ENCODE measurements at regions not wholly inside any gene's neighbourhood (a gene's known extent, or its start where the extent isn't known, plus 50 kb on each side); places are given as distances from the start of the nearest gene placed in this dataset.

DNA sequence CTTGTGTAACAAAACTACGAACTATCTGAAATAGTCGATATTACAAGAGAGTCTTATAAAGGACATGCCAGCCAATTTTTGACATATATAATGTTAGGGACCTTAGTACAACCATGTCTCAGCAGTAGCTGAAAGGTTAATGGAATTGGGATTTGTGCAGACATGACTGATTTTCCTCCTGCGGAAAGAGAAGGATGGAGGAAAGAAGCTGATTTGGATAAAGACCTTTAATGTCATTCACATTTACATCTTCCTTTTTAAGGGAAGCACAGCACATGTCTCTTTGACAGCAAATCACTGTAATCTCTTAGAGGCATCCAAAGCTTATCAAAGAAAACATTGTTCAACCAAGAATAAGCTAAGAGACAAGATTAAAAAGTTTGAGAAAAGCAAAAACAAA is 1976.2 kb upstream of the IGFBP7 start:
- no peak for DNase-seq

DNA sequence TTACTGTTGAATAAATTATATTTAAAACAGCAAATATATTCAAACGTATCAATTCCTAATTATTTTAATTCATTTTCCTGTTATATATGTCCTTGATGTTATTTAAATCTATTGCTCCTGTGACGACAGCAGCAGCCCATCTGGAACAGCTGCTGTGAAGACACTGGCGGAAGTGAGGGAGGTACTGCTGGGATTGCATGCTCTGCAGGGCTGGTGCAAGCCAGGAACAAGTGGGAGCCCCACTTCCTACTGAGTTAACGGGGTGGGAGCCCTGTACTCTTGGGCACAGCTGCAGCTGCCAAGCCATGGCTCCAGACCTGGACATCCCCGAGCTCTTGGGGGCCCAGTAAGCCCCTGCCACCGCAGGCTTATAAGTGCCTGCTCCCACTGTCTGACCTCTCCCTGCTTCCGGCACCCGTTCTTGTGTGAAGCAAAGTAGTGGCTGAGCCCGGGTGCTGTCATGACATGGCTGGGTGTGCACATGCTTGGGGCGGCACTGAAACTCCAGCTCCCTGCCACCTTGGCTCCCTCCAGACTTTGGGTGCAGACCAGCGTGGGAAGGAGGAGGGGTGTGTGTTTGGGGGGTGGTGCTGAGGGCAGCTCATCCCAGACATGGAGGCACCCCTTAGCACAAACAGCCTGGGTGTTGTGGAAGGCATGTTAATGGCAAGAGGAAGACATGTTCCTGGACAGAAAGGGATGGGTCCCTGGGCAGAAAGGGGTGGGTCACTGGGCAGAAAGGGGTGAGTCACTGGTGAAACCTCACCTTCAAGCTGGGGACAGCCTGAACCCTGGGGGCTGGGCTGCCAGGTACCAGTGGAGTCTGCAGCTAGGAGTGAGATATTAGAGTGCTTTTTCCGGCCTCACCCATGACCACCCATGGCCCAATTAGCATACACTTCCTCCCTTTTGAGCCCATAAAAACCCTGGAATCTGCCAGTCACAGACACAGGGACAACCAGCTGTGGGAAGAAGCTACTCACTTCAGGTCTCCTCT is 1981.3 kb upstream of the IGFBP7 start:
- no peak for DNase-seq

DNA sequence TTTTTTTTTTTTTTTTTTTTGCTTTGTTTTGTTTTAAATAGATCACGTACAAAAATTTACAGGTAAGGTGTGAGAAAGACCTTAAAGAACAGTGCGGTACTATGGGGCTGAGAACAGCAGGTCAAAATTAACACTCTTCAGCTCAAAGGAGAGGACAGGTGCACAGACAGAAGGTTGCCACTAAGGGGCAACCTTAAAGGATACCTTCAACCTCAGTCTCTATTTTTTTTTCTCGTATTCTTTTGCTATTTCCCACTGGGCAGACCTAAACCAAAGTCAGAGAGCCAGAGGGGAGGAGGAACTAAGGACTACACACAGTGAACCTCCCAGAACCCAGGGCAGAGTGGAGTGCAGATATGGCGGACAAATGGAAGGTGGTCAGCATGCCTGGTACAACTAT is 1984.3 kb upstream of the IGFBP7 start:
- DNase-seq: no peak

DNA sequence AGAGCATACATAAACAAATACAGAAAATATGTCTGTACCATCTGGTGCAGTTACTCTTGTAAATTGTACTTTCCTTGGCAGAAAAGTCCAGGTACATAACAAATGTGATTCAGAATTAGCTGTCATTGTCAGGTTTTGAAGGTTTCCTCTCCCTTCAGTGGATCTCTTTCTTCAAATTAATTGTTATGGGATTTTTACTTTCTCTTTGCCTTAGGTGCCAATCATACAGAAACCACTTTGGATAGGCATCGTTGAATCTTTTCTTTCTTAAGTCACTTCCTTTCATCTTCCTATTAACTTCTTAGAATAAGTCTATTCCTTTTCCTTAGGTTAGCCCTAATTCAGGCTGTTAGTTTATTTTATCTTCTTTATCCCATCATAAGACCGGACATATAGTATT is 1992.1 kb upstream of the IGFBP7 start:
- no peak for DNase-seq

DNA sequence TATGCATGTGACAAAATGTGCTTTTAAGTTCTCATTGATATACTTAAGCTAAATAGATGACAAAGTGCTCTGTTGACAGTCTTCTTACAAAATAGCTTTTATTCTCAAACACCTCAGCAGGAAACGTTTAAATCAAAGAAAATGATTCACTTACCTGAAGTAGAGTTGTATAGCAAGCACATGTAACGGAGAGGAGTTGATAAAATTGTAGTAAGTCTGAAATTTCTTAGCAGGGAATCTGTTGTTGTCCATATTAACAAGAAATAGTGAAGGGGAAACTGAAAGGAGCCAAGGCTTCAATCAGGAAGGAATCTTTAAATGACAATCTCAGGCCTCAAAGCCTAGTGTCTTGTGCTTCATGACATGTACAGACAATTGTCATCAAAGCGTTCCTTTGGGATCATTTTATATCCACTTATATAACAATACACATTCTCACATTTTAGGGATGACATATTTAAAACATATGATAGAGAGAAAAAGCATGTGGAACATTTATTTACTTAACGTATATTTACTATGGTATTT is 2010.2 kb upstream of the IGFBP7 start:
- DNase-seq: no peak

DNA sequence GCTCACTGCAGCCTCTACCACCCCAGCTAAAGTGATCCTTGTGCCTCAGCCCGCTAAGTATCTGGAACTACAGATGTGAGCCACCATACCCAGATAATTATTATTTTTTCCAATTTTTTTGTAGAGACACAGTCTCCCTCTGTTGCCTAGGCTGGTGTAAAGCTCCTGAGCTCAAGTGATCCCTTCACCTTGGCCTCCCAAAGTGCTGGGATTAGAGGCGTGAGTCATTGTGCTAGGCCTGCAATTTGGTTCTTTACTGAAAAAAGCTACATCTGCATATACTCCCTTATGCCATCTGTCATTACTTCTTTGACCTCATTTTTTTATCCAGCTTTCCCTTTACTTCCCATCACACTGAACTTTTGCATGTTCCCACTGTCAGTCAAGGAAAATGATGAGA is 2012.4 kb upstream of the IGFBP7 start:
- DNase-seq: no peak

DNA sequence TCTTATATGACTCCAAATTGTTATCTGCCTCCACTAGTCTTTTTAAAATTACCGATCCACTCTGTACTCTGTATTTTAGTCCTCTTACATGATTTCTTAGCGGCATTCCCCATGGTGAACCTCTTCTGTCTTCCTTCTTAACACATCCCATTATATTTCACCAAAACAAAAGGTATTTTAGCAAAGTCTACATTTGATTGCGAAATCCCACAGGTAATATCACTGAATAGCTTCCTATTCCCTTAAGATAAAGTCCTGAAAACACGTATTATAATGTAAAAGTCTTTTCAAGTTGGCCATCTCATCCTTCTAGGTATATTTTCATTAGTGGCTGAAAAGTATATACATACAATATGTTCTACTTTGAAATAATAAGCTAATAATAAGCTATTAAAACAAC is 2016.0 kb upstream of the IGFBP7 start:
- DNase-seq: no peak

DNA sequence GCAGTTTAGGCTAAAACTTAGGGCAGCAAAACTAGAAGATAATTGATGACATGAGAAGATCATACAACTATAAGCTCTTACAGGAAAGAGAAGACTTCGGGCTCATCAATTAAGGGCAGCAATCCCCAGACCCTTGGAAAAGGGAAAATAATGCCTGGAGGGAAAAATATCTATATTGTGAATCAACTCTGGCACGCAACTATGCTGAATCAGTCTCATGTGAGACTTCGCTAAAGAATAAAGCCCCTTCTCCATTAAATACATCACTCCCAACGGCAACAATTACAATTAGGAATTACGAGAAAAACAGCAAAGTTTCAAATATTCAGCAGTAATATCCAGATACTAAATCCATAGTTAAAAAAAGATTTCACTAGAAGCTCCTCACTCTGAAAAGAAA is 2016.8 kb upstream of the IGFBP7 start:
- no peak for DNase-seq

DNA sequence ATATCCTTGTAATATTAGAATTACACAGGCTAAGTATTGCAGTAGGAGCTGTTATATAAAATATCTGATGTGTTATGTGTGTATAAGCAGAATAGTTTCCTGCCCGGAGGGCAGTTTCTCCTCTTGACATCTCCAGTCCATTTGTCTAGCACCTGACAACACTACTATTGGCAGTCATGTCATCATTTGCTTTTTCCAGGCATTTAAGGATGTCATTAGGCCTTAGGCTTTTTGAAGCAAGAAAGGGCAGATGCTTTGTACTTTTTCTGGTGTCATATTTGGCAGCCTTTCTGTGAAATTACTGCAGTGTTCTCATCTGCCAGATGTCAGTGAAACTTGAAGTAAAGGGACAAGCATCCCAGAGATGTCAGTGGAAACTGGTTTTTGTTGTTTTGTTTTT is 2017.6 kb upstream of the IGFBP7 start:
- DNase-seq: no peak

DNA sequence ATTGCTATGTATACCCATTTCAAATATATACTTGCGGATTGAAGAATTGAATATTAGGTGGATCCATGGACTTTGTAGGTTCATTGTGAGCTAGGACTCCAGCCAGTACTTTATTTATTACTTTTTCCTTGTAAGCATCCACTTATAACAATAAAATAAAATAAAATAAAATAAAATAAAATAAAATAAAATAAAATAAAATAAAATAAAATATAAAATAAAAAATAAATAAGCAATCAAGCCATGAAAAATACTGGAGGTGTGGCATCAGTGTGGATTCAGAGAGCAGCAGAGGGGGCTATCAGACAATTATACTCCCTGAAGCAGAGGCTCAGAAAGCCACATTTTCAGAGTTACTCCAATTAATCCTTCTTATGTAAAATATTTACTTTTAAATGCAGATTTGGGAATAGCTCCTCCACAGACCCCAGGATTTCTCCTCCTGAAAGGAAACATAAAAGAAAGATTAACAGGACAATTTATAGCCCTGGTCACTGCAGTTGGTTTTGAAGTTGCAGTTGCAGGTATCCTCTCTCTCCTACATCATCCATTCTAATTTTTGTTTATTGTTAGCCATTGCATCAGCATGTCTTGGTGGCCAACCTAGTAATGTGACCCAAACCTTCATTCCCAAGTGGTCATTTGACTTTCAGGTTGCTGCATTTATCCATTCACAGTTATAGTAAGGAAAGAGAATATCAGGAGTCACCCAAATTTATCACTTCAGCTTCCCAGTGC is 2025.2 kb upstream of the IGFBP7 start:
- no peak for DNase-seq

DNA sequence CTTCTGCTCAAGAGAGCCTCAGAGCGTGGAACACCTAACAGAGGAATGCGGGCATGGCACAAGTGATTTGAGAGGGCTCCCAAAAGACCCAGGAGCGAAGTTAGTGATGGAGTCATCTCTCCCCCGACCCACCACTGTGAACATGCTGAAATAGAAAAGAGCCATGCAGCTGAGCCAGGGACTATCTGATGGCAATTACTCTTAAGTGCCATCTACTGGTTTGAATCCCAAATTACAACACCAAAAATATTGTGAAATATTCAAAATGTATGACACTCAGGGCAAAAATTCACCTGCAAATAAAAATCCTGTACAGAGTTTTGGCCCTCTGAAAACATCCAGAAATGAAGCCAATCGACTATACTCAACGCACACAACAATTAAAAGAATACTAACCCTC is 2038.9 kb upstream of the ADGRL3 start:
- DNase-seq: no peak

DNA sequence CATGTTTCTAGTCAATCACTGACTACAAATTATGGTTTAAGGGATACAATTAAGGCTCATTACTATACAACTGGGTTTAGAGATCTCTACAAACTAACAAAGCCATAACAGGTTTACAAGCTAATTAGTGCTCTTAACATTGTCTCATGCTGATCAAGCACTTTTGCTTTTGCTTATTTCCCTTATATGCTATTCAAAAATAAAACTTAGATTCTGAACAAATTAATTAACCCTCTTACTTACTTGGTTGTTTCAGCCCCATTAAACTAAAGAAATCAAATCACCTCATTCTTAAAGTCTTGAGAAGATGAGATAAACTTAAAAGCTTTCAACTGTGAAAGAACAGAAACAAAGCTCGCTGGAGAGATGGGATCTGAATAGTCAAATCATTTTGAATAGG is 2024.5 kb upstream of the ADGRL3 start:
- DNase-seq: no peak

DNA sequence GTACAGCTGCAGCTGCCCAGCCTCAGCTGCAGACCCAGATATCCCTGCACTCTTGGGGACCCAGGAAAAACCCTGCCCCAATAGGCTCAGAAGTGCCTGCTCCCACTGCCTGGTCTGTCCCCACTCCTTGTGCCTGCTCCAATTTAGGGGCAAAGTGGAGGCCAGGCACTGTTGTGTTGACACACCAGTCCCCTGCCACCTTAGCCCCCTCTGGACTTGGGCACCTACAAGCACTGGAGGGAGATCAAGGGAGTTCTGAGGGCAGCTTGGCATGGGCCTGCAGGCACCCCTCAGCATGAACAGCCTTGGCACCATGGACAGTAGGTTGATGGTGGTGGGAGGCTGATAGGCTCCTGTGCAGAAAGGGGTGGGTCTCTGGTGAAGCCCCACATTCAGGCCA is 2020.8 kb upstream of the ADGRL3 start:
- no peak for DNase-seq

DNA sequence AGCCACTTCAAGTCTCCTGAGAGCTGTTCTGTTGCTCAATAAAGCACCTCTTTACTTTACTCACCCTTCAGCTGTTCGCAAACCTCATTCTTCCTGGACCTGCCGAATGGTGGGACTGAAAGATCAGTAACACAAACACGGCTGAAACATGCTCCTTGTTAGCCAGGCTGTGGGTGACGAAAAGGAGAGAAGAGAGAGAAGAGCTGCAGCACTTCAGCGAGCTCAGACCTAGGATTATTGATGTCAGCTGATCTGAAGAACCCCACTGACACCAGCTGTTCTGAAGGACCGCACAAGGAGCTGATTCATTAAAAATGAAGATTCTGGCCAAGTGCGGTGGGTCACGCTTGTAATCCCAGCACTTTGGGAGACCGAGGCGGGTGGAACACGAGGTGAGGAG is 2020.0 kb upstream of the ADGRL3 start:
- DNase-seq: no peak

DNA sequence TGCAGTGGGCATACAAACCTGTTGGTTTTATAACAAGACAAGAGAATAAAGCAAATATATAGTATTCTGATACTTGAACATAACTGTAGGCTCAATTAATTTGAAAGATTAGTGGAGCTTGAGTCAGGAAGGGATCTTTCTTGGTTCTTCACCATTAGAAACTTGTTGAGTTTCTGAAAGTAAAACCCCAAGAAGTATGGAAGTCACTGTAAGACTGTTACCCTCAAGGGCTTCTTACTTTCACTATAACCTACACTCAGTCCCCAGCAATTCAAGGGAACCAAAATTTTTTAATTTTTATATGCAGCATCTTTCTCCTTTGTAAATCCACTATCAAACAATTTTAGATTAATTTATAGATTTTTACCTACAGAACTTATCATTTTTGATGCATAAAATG is 2019.2 kb upstream of the ADGRL3 start:
- no peak for DNase-seq

DNA sequence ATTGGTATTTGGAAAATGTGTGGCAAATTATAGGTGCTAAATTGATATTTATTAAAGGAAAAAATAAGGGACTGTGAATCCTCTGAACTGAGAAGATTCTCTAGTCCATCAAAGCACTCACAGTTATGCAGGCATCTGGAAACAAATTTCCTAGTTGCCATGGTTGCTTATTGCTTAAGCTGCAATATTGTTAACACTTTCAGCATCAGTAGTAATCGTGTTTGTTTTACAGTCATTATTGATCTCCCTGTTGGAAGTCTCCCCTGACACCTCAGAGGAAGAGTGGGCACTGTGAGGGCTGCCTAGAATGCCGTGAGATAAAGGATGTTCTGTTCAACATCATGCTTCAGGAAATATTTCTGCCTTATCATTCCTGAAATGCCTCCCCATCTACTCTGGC is 2004.3 kb upstream of the ADGRL3 start:
- DNase-seq: no peak

DNA sequence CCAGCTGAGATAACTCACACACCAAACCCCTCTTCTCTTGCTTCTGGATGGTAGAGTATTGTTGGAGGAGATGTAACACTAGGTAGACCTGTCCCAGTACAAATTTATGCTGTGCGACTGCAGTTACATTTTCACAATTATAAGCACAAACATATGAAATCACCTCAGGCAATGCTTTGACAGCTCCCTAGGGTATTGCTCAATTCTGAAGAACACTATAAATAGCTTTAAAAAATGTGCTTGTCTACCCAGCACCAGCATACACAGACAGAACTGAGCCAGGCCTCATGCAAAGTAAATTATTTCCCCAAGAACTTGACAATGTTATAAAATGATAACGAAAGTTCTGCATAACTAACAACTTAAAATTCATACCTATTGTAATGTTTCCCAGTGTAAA is 1999.1 kb upstream of the ADGRL3 start:
- no peak for DNase-seq

DNA sequence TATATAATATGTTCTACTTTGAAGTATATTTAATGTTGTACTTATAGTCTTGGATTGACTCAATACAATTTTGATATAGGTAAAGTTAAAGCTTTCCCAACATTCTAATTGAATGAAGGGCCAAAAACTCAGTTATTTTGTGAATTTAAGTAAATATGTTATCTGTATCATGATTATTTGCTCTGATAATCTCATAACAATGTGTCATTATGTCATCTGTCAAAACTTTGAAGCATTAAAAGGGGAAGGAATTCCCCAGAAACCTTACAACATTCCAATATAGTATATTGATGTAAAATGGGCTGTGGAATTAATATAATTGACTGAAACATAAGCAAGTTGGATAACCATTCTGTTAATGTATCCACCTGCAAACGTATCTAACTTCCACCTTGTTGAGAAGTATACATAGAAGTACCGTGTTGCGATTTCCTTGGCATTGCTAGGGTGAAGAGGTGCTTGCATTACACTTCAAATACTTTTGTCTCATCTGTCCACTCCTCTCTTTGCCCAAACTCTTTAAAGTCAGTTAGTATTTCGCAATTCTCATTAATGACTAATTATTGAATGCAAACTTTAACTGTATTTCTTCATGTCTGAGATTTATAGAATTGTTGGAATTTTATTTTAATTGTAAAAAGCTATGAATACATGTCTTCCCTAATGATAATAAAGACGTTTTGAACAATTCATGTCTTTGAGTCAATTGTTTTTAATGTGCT is 1982.1 kb upstream of the ADGRL3 start:
- DNase-seq: no peak

DNA sequence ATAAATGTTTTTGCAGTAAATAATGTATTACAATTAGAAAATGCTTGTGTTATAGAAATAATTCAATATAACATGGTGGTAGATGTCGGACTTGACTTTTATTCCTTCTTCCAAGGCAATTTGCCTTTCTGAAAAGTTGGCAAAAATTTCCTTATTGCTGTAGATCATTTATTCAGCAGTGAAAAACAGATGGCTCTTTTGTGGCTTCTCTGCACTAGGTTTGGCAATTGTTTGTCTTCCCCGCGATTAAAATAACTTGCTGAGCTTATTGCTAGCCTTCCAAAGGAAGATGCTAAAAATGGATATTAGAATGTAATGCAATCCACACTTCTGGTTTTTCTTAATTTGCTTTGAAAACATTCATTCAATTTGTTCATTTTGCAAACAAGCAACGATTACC is 1977.9 kb upstream of the ADGRL3 start:
- no peak for DNase-seq

DNA sequence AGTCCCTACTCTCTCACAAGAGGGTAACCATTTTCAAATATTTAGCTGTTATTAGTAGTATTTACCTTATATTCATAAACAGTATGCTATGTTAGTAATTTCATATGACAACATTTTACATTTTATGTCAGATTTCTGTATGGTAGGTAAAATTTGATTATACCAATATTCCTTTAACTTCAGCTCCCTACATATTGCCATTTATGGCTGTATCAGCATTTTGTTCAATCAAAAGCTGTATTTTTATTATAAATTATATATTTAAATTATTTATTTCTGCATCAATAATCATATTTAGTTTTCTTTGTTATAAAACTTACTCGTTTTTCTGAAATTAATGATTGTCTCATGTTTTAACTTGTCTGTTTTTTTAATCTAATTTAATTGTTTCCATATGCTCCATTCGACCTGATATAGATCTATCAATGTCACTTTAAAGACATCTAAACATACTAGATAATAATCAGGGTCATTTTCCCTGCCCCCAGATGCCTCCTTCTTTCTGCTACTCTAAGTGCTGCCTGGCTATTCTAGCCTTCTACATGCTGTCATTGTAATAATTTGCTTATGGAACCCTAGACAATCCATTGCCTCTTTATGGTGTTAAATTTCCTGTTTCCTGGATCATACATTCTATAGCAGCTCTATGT is 1976.7 kb upstream of the ADGRL3 start:
- DNase-seq: no peak

DNA sequence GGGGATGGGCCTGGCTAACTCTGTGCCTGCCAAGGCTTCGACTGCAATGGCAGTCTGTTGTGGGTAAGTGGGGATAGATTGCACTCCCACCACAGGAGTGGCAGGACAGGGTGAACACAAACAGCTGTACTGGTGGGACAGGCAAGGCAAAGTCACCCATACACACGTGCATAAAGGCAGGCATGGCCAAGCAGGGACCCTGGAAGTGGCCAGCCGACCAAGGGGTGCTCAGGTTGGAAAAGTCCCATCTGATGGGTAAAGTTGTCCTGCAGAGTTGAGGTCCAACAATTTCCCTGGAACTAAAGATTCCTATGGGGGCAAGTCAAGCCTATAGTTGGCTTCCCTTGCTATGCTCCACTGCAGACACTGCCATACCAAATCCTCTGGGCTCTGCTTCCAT is 1961.9 kb upstream of the ADGRL3 start:
- DNase-seq: no peak

DNA sequence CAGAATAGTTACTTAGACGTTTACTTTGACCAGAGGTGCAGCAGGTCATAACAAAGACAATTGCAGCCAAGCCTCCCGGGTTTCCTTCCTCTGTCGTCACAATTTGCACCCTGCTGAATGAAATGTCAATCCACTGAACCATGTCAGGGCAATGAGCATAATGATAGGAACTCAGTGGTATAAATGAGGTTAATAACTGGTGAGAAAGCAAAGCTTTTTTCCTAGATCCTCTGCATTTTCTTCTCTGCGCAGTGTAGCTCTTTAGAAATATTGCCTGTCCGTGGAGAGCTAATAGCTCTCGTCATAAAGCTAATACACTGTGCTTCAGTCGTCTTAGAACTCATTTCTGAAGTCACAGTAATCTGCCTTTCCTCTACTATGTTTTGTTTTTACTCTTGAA is 1960.1 kb upstream of the ADGRL3 start:
- no peak for DNase-seq
